HG03460 (cell line): ENCODE measurements at regions not wholly inside any gene's neighbourhood (a gene's known extent, or its start where the extent isn't known, plus 50 kb on each side); places are given as distances from the start of the nearest gene placed in this dataset.
"Not testable (repeated sequence)": the region's sequence is repeated elsewhere in the genome, so short reads cannot be mapped to it uniquely, and the experiment has no call there.

ENCODE experiments used
- ATAC-seq: cut with Tn5 transposase; IDR thresholded peaks from one replicate; pipeline ENCODE4 v1.9.1; 2021; ENCODE audit not compliant: unreplicated experiment

DNA sequence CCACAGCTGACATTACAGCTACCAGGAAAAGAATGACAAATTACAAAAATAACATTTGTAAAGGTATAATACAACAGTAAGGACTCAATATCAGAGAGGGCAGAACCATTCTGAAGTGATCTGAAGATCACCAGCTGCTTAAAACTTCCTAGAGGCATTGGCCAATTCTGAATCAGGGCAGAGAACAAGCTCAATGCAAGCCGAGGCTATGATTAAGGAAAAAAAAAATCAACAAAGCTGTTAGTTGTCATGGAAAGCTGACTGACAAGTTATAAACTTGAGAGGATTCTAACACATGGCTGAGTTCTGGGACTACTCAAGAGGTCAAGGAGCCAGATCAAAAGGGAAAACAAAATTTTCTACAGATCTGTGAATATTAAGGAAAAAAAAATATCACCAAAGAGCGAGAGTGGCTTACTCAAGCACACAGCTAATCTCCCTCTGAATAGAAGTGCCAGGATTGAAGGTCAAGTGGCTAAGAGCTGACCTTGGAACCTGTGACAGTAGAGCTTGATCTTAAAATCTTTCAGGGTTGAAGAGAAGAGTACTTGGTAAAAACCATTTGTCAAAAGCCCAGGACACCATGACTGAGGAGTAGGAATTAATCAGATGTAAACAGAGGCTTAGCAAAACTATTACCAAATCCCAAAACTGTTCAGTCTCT, 383.4 kb downstream of the USP25 start:
- no peak for ATAC-seq

DNA sequence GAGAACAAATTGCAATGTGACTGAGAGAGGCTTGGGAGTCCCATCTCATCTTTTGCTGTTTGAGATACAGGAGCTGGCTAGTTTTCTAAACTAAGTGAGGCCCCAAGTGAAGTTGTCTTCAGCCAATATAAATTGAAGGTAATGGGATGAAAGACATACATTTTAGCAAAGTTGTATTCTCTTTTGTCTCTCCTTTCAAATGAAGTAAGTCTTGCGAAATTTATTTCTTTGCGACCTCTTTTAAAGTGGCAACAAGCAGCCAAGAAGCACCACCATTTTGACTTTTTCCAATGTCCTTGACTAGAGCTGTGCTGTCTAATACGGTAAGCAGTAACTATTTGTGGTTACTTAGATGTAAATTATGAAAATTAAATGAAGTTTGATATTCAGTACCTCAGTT, 385.7 kb downstream of the USP25 start:
- ATAC-seq, result no peak

DNA sequence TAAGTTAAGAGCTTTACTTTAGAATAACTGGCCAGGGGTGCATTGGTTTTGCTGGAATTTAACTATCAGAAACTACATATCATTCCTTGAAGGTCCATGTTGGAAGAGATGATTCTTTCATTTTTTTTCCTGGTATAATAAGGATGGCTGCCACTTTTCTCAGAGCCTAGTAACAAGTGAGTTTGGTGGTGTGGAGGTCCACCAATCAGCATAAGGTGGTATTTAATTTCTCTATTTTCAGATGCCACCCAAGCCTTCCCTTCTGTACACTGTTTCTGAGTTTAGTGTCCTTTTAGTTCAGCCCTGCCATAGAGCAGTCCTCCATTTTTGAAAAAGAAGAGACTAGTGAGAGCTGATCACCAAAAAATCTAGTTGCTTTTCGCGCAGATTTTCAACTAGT, 386.3 kb downstream of the USP25 start:
- ATAC-seq, result no peak

DNA sequence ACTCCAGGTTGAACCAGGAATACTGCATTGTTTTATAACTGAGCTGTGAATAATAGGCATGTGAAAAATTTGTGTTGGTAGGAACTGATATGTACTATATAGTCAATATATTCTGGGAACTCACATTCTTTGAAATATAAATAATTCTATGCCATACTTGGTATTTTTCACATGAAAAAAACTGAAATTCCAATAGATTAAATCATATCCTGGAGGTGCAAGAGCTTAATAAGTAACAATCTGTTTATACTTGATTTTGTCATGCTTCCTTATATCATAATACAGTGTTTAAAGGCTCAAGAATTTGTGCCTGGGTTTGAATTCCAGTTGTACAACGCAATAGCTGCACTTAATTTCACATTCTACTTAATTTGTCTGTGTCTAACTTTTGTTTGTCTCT, 387.0 kb downstream of the USP25 start:
- ATAC-seq, result no peak

DNA sequence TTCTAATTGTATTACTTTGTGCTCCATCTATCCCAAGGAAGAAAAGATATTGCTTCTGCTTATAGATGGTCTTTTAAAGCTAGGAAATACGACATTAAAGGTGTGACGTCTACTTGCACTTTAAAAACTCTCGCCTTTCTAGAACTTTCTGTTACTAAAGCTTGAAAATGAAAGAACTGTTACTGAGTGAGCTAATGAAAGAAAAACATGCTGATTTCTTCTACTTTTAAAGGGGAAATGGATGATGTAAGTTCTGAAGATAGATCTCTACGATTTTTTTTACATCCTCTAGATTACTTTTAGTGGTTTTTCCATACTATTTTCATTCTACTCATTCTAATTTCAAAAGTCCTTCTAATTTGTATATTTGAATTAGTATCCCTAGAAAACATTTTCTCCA, 387.5 kb downstream of the USP25 start:
- ATAC-seq, result no peak

DNA sequence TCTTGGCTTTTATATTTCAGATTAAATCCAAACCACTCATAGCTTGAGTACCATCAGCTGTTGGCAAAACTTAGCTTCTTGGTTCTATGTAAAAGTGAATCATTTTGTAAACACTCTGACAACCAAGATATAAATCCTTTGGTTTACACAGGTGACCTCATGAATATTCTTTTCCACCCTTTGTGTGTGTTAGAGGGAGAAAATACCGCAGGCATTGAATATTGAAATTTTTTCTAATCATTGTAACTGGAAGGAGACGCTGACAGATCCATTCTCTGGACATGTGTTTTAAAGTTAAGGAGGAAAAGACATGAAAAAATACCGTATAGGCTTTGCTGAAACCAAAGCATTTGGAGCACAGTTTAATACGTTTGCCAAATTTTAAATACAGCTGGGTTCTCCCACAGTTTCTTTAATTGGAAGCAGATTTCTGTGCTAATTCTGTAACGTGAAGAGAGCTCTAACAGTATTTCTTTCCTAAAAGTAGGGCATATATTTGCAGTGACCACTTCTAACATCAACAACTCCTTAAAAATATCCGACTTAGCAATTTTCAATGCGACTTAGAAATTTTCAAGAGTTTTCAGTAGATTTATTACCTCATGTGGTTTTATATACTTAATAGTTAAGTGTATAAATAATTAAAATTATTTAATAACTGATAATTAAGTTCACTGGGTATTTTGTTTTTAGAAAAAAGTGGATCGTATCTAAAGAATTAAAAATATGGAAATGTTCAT, 388.2 kb downstream of the USP25 start:
- ATAC-seq, result no peak

DNA sequence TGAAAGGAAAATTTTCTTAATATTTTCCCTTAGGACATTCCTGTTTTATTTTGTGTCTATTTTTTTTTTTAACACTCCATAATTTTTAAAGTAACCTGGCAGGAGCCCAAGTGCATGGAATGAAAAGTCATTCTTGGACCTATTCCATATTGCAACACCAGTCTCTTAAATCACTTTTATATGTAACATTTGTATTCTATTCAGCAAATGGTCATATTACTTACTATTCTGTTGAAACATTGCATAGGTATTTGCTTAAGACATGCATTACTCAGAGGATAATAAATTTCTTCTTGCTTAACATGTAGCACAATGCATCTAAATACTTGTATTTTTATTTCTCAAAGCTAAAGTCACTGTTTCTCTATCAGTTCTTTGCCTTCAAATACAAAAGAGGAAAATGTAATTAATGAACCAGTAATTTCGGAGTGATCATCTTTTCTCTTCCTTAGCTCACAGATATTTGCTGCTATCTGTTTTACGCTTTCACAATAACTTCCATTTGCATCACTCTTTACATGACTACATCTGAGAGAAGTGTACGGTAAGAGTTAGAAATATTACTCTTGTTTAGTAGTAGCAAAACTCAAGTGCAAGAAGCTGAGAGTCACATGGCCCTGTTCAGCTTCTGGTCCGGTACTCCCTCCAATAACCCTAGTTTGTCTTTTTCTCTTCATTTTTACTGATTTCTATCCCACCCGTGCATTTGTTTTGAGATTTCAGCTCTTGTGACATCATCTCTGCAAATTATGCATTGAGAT, 394.8 kb downstream of the USP25 start:
- no peak for ATAC-seq

DNA sequence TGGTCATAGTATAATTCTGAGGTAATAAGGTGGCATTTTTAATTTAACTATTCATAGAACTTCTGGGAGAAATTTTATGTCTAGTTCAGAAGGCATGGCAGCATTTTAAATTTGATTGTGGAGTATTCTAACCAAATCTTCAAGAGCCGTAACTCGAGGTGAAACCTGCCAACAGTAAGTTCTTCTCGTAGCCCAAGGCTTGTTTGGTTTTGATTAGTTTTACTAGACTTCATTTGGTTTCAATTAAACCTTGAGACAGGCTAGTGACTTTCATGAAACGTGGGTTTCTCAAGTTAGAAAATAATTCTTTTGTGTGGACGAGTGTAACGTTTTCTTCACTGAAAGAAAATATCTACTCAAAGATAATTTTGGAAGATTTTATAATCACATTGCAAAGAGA, 395.5 kb downstream of the USP25 start:
- no peak for ATAC-seq

DNA sequence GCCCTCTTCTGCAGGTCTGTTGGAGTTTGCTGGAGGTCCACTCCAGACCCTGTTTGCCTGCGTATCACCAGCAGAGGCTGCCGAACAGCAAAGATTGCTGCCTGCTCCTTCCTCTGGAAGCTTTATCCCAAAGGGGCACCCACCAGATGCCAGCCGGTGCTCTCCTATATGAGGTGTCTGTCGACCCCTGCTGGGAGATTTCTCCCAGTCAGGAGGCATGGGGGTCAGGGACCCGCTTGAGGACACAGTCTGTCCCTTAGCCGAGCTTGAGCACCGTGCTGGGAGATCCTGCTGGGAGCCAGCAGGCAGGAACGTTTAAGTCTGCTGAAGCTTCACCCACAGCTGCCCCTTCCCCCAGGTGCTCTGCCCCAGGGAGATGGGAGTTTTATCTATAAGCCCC, 402.7 kb downstream of the USP25 start:
- not testable (repeated sequence) for ATAC-seq

DNA sequence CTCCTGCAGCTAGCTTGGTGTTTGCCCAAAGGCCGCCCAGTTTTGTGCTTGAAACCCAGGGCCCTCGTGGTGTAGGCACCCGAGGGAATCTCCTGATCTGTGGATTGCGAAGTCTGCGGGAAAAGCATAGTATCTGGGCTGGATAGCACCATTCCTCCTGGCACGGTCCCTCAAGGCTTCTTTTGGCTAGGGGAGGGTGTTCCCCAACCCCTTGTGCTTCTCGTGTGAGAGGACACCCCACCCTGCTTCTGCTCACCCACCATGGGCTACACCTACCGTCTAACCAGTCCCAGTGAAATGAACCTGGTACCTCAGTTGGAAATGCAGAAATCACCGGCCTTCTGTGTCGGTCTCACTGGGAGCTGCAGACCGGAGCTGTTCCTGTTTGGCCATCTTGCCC, 403.5 kb downstream of the USP25 start:
- no peak for ATAC-seq

DNA sequence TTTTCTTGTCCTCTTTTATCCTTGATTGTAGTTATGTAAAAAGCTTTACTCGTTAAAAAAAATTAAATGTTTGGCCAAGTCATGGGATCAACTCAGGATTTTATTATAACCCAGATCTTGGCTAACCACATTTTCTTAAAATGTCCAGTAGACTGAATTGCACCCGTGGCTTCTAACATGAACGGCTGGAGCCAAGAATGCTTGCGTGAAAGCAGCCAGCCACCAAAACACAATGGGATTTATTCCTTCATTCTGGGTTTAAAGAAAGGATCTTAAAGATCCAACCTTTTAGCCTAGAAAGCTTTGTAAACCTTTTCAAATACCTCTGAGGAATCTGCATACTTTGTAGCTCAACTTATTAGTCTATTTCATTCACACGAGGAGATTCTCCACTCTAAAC, 404.4 kb downstream of the USP25 start:
- ATAC-seq, result no peak

DNA sequence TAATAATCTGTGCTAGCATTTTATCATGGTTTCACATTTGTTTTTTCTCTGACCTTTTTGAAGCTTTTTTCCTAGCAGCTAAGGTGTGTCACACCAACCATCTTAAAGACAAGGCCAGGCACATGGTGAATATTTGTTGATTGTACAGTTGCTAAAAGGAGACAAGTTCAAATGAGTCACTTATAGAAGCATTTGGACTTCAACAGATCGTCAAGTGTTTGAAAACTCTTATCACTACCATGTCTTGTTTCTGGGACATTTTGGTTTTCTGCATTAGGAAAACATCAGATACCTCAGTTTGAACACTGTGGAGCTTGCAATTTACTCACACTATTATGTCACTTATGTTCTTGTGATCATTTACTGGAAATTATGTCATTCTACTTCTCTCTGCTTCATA, 407.3 kb downstream of the USP25 start:
- no peak for ATAC-seq

DNA sequence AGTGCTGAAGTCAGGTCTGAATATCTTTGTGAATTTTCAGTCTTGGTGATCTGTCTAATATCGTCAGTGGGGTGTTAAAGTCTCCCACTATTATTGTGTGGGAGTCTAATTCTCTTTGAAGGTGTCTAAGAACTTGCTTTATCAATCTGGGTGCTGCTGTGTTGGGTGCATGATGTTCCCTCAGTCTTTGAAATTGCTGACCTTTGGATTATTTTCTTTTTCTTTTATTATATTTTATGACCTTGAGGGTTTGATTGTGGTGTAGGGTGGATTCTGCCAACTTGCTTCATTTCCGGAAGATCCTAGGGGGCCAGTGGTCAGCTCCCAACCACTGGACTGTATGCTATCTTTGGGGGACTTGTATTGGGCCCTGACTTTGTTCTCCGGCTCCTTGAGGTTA, 415.3 kb downstream of the USP25 start:
- no peak for ATAC-seq

DNA sequence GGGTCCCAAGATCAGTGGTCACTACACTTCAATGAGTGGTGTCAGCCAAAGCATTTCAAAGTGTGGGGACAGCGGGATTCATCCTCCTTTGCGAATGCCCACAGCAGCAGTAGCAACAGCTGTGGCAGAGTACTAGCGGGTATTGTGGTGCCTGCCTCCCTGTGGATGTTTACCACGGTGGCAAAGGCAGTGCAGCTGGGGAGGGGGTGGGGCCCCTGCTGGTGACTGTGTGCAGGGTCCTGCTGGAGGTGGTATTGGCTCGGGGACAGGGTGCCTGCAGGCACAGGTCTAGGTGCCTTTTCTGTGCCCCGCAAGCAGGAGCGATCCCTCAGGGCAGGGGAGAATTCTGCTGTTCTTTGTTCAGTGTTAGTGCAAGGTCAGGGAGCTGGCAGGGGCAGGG, 415.7 kb downstream of the USP25 start:
- no peak for ATAC-seq

DNA sequence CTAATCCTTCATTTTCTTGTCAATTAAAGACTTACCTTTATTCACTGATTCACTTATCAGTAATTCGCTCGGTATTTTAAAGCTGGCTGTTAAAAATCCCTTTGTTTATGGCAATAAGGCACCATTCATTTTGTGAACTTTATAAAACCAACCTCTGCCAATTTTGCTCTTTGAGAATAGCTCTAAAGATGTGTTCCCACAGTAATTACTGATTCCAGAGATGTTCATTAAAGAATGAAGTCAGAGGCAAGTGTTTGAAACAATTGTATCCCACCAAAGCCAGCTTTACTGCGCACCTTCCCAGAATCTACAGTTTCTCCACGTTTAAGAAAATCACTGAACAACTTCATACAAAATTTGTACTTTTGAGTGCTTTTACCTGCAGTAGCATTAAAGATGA, 424.5 kb downstream of the USP25 start:
- ATAC-seq, result no peak

DNA sequence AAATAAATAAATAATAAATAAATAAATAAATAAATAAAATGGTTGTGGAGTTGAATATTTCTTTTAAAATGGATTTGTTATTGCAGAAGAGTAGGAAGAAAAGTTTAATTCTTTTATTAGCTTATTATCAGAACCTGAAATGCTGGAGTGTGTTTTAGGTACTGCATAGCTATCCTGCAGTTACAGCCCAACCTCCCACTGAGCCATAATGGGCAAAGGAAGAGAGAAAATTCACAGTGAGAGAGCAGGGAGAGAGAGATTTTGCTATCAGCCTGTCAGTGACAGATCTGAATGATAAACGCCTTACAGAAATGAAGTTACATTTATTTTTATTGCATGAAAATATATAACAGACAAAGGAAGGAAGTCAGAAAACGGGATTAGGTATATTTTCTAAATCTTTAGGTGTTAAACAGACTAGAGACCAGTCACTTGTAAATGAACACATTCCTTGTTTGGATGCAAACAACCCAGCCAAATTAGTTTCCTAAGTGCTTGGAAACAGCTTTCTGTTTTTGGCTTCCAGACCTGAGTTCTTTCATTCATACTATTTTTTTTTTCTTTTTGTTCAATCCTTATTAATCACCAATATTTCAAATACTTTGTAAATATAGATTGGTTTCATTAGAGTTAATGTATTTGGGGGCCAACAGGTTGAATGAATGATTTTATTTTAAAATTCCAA, 425.3 kb downstream of the USP25 start:
- ATAC-seq, result no peak

DNA sequence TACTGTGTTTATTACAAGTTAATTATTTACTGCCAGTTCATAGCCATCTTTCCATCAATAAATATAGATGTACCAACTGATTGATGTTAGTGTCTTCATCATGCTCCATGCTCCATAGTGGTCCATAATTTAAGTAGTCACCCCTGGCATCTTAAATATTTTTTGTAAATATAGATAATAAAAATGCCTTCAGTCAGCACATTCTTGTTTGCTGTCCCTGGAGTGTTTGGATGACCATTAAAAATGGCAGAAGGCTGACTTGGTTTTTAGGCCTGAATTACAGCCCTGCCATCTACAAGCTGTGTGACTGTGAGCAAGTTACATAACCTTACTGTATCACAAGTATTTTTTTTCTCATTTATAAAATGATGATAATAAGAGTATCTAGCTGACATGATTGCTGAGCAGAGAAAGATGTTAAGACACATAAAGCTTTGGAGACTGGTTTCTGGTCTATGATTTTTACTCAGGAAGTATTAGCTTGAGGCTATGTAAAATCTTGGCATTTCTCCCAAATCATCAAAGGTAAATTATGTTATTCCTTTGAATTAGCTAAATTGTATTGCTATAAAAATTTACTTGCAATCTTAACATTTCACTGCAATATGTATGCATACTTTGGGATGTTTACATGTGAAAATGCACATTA, 427.2 kb downstream of the USP25 start:
- ATAC-seq, result no peak

DNA sequence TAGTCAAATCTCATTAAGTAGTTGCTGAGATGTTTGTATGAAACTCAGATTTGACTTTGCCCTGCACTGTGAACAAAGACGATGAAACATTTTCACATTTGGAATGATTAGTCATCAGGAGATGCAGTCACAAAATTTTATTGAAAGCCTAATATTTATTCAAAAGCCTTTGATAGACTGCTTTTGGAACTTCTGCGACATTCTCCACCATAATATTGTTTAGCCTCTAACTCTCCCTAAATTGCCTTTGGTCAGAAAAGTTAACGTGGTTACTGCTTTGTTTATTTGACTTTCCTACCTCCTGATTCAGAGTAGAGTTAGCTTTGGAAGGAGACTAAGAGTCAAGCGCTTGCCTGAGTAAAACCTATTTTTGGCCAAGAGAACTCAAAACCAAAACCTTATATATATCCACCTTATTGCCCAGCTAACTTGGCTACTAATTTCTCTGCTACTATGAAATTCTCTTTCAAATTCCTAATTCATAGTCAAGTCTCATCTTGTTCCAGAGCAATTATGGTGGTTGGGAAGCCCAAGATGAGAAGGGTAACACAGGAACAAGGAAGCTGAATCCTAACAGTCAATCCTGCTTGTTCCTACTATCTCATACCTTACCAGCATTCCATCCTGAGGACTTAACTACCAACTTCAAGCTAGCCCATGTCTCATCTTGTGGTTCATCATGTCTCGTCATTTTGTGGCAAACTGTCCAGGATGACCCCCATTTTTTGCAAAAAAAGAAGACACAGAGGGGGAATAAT, 429.6 kb downstream of the USP25 start:
- ATAC-seq, result no peak

DNA sequence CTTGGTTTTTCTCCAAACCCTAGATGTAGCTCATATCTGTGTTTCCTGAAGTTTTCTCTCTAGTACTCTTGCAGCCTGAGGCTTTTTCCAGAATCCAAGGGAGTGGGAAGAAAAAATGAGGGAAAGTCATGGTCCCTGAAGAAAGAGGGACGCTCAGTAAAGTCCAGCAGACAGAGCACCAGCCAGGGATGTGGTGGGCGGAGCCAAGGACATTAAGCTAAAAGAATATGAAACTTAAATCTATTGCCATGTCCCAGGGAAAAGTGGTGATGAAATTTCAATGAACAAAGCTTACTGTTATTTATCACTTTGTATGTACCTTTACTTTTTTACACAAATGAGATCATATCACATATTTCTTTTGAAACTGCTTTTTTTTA, 430.2 kb downstream of the USP25 start:
- ATAC-seq, result no peak

DNA sequence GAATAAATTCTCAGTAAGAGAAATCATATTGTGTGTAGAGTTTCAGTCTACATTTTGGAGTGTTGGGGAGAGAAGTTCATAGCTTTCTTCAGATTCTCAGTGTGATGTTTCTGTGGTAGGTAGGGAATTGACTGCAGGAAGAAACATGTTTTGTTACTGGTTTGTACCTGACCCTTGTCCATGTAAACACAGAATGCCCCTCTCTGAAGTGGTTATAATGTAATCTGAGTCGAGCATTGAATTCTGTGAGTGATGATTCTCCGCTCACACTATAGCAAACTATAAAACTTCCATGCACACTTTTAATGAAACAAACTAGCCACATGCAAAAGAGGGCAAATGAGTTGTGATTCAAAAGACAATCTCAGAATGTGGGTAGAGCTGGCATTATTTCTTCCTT, 433.2 kb downstream of the USP25 start:
- ATAC-seq, result no peak
